Effector memory CD4-positive, alpha-beta T cell (primary cell): ENCODE measurements at regions not wholly inside any gene's neighbourhood (a gene's known extent, or its start where the extent isn't known, plus 50 kb on each side); places are given as distances from the start of the nearest gene placed in this dataset.

Source experiments
- DNase-seq, 3 donors: peaks; one replicate each; pipeline ENCODE4 v3.0.0-alpha.2; 2020
- H3K27ac ChIP-seq: 2 replicates; pipeline ENCODE4 v1.7.0; 2013; ENCODE audit warnings: mild to moderate bottlenecking, low read length, moderate library complexity; ENCODE audit not compliant: insufficient read depth, poor library complexity, severe bottlenecking
- H3K27me3 ChIP-seq: replicated peaks from 2 replicates; pipeline ENCODE4 v1.7.0; 2013; ENCODE audit warnings: mild to moderate bottlenecking, low read length; ENCODE audit not compliant: insufficient read depth, control insufficient read depth, poor library complexity, severe bottlenecking
- H3K36me3 ChIP-seq: 2 replicates; pipeline ENCODE4 v1.7.0; 2013; ENCODE audit warnings: mild to moderate bottlenecking, low read length, moderate library complexity; ENCODE audit not compliant: control insufficient read depth, insufficient read depth
- H3K4me1 ChIP-seq: 2 replicates; pipeline ENCODE4 v1.7.0; 2013; ENCODE audit warnings: low read length, mild to moderate bottlenecking; ENCODE audit not compliant: control insufficient read depth, insufficient read depth, poor library complexity, severe bottlenecking
- H3K4me3 ChIP-seq: 2 replicates; pipeline ENCODE4 v1.7.0; 2013; ENCODE audit warnings: low read length, low read depth, mild to moderate bottlenecking; ENCODE audit not compliant: insufficient read depth, poor library complexity, severe bottlenecking
- H3K9me3 ChIP-seq: 2 replicates; pipeline ENCODE4 v1.7.0; 2013; ENCODE audit warnings: mild to moderate bottlenecking, low read length, moderate library complexity; ENCODE audit not compliant: control insufficient read depth

GRCh38 chr15:96585484-96586386 is 255.2 kb downstream of the NR2F2 start:
- no peak overlapping the region for H3K27ac ChIP-seq

GRCh38 chr15:96586901-96587300 is 256.4 kb downstream of the NR2F2 start:
- no peaks in the 10 kb centered on the region for H3K27me3 ChIP-seq
- no peaks in the 10 kb centered on the region for H3K36me3 ChIP-seq
- no peak overlapping the region for H3K27ac ChIP-seq
- DNase-seq: no peak
- no peaks in the 10 kb centered on the region for H3K4me1 ChIP-seq
- H3K4me3 ChIP-seq: no peak overlapping the region
- H3K9me3 ChIP-seq: no peaks in the 10 kb centered on the region

More at GRCh38 chr15:96585484-96586386, 255.2 kb downstream of the NR2F2 start:
- DNase-seq: no peak
- H3K27me3 ChIP-seq: no peaks in the 10 kb centered on the region
- H3K9me3 ChIP-seq: no peaks in the 10 kb centered on the region
- H3K36me3 ChIP-seq: no peaks in the 10 kb centered on the region
- H3K4me1 ChIP-seq: no peaks in the 10 kb centered on the region
- H3K4me3 ChIP-seq: no peak overlapping the region

GRCh38 chr15:96589864-96590263 is 259.4 kb downstream of the NR2F2 start:
- Histone ChIP-seq H3K27ac (no peak overlapping the region), H3K27me3 (no peaks in the 10 kb centered on the region), H3K36me3 (no peaks in the 10 kb centered on the region), H3K4me1 (no peaks in the 10 kb centered on the region), H3K4me3 (no peak overlapping the region), H3K9me3 (no peaks in the 10 kb centered on the region)
- DNase-seq: no peak

GRCh38 chr15:96593735-96594134 is 263.2 kb downstream of the NR2F2 start:
- no peak overlapping the region for H3K27ac ChIP-seq
- no peak for DNase-seq
- H3K4me3 ChIP-seq: no peak overlapping the region
- H3K9me3 ChIP-seq: no peaks in the 10 kb centered on the region
- H3K36me3 ChIP-seq: no peaks in the 10 kb centered on the region
- no peaks in the 10 kb centered on the region for H3K27me3 ChIP-seq
- H3K4me1 ChIP-seq: no peaks in the 10 kb centered on the region

GRCh38 chr15:96595951-96596350 is 265.5 kb downstream of the NR2F2 start:
- Histone ChIP-seq H3K4me1 (no peaks in the 10 kb centered on the region), H3K4me3 (no peak overlapping the region), H3K9me3 (no peaks in the 10 kb centered on the region), H3K27ac (no peak overlapping the region), H3K36me3 (no peaks in the 10 kb centered on the region), H3K27me3 (no peaks in the 10 kb centered on the region)
- no peak for DNase-seq

GRCh38 chr15:96598514-96598913 is 268.0 kb downstream of the NR2F2 start:
- Histone ChIP-seq H3K4me3 (no peak overlapping the region), H3K4me1 (no peaks in the 10 kb centered on the region), H3K36me3 (no peaks in the 10 kb centered on the region), H3K27ac (no peak overlapping the region), H3K27me3 (no peaks in the 10 kb centered on the region), H3K9me3 (no peaks in the 10 kb centered on the region)
- DNase-seq: no peak

- H3K4me3 ChIP-seq: no peak overlapping the region
- DNase-seq: no peak
- H3K4me1 ChIP-seq: no peaks in the 10 kb centered on the region
- no peaks in the 10 kb centered on the region for H3K9me3 ChIP-seq
- H3K27ac ChIP-seq: no peak overlapping the region
- H3K36me3 ChIP-seq: no peaks in the 10 kb centered on the region
- H3K27me3 ChIP-seq: no peaks in the 10 kb centered on the region
These were observed 268.8 kb downstream of the NR2F2 start for GRCh38 chr15:96599268-96599667.

- Histone ChIP-seq H3K27ac (no peak overlapping the region), H3K4me1 (no peaks in the 10 kb centered on the region), H3K4me3 (no peak overlapping the region), H3K27me3 (no peaks in the 10 kb centered on the region), H3K9me3 (no peaks in the 10 kb centered on the region), H3K36me3 (no peaks in the 10 kb centered on the region)
- no peak for DNase-seq
These were observed 269.9 kb downstream of the NR2F2 start for GRCh38 chr15:96600350-96600749.

- Histone ChIP-seq H3K36me3 (no peaks in the 10 kb centered on the region), H3K27me3 (no peaks in the 10 kb centered on the region), H3K27ac (no peak overlapping the region), H3K4me1 (no peaks in the 10 kb centered on the region), H3K4me3 (no peak overlapping the region), H3K9me3 (no peaks in the 10 kb centered on the region)
- no peak for DNase-seq
These were observed 276.1 kb downstream of the NR2F2 start for GRCh38 chr15:96606617-96607016.

GRCh38 chr15:96610757-96611156 is 280.3 kb downstream of the NR2F2 start:
- no peaks in the 10 kb centered on the region for H3K36me3 ChIP-seq
- H3K4me1 ChIP-seq: no peaks in the 10 kb centered on the region
- no peaks in the 10 kb centered on the region for H3K9me3 ChIP-seq

More at GRCh38 chr15:96610757-96611156, 280.3 kb downstream of the NR2F2 start:
- H3K4me3 ChIP-seq: no peak overlapping the region
- H3K27ac ChIP-seq: no peak overlapping the region
- H3K27me3 ChIP-seq: no peaks in the 10 kb centered on the region
- DNase-seq: no peak
